ENCODE measurements at regions not wholly inside any gene's neighbourhood (a gene's known extent, or its start where the extent isn't known, plus 50 kb on each side); places are given as distances from the start of the nearest gene placed in this dataset.
"Not testable (repeated sequence)": the region's sequence is repeated elsewhere in the genome, so short reads cannot be mapped to it uniquely, and the experiment has no call there.

DNA sequence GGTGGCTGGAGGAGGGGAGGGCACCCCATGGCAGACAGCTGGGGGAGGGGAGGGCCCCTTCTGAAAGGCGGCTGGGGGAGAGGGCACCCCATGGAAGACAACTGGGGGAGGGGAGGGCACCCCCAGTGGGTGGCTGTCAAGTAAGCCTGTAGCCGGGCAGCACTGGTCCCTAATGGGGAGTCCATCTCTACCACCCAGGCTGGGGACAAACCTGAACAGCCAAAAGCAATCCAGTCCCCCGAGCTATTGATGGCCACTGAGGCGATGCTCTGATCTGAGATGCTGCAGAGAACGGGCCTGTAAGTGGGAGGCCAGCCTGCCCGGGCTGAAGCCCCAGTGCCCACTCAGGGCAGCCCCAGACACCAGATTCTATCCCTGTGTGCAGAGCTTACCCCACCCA, 5378.4 kb upstream of the TPTE start:
- H3K4me1 Mint-ChIP-seq (ENCODE audit: insufficient read depth, unreplicated experiment); H3K27ac Mint-ChIP-seq (ENCODE audit: low read depth, unreplicated experiment); H3K4me3 Mint-ChIP-seq (ENCODE audit: unreplicated experiment); CTCF ChIA-PET; POLR2A ChIA-PET; DNase-seq (ENCODE audit: unreplicated experiment); intact Hi-C loops (cut with micrococcal nuclease); H3K36me3 Mint-ChIP-seq (ENCODE audit: insufficient read depth, unreplicated experiment); H3K9me3 Mint-ChIP-seq (ENCODE audit: unreplicated experiment); H3K27me3 Mint-ChIP-seq (ENCODE audit: insufficient read depth, unreplicated experiment); BruUV-seq (replicated peaks): not testable (repeated sequence)

- BruUV-seq (replicated peaks); H3K27me3 Mint-ChIP-seq (ENCODE audit: insufficient read depth, unreplicated experiment); H3K9me3 Mint-ChIP-seq (ENCODE audit: unreplicated experiment); H3K27ac Mint-ChIP-seq (ENCODE audit: low read depth, unreplicated experiment); POLR2A ChIA-PET; H3K4me3 Mint-ChIP-seq (ENCODE audit: unreplicated experiment); intact Hi-C loops (cut with micrococcal nuclease); DNase-seq (ENCODE audit: unreplicated experiment); H3K36me3 Mint-ChIP-seq (ENCODE audit: insufficient read depth, unreplicated experiment); CTCF ChIA-PET; H3K4me1 Mint-ChIP-seq (ENCODE audit: insufficient read depth, unreplicated experiment): not testable (repeated sequence)
Measured at GRCh38 chr21:5144731-5145130, 5376.7 kb upstream of the TPTE start.

- H3K4me1 Mint-ChIP-seq (ENCODE audit: insufficient read depth, unreplicated experiment); BruUV-seq (replicated peaks); H3K9me3 Mint-ChIP-seq (ENCODE audit: unreplicated experiment); intact Hi-C loops (cut with micrococcal nuclease); CTCF ChIA-PET; POLR2A ChIA-PET; DNase-seq (ENCODE audit: unreplicated experiment); H3K27me3 Mint-ChIP-seq (ENCODE audit: insufficient read depth, unreplicated experiment); H3K36me3 Mint-ChIP-seq (ENCODE audit: insufficient read depth, unreplicated experiment); H3K27ac Mint-ChIP-seq (ENCODE audit: low read depth, unreplicated experiment); H3K4me3 Mint-ChIP-seq (ENCODE audit: unreplicated experiment): not testable (repeated sequence)
Measured at GRCh38 chr21:5147685-5148084, 5373.7 kb upstream of the TPTE start.

DNA sequence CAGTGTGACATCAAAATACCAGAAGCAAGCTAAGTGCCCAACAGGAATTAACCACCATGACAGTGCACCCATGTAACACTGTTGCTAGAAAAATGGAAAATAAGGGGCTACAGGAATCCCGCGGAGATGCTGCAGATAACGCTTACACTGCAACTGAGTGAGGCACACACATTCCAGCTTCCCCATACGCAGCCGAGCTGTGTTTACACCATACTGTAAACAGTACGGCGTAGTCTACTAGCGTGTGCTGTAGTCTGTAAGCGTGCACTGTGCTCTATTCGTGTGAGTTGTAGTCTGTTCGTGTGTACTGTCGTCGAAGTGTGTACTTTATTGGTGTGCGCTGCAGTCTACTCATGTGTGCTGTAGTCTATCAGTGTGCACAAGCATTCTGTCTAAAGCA, 5372.2 kb upstream of the TPTE start:
- H3K4me1 Mint-ChIP-seq (ENCODE audit: insufficient read depth, unreplicated experiment); H3K27me3 Mint-ChIP-seq (ENCODE audit: insufficient read depth, unreplicated experiment); POLR2A ChIA-PET; H3K9me3 Mint-ChIP-seq (ENCODE audit: unreplicated experiment); BruUV-seq (replicated peaks); H3K36me3 Mint-ChIP-seq (ENCODE audit: insufficient read depth, unreplicated experiment); H3K27ac Mint-ChIP-seq (ENCODE audit: low read depth, unreplicated experiment); DNase-seq (ENCODE audit: unreplicated experiment); CTCF ChIA-PET; H3K4me3 Mint-ChIP-seq (ENCODE audit: unreplicated experiment); intact Hi-C loops (cut with micrococcal nuclease): not testable (repeated sequence)

DNA sequence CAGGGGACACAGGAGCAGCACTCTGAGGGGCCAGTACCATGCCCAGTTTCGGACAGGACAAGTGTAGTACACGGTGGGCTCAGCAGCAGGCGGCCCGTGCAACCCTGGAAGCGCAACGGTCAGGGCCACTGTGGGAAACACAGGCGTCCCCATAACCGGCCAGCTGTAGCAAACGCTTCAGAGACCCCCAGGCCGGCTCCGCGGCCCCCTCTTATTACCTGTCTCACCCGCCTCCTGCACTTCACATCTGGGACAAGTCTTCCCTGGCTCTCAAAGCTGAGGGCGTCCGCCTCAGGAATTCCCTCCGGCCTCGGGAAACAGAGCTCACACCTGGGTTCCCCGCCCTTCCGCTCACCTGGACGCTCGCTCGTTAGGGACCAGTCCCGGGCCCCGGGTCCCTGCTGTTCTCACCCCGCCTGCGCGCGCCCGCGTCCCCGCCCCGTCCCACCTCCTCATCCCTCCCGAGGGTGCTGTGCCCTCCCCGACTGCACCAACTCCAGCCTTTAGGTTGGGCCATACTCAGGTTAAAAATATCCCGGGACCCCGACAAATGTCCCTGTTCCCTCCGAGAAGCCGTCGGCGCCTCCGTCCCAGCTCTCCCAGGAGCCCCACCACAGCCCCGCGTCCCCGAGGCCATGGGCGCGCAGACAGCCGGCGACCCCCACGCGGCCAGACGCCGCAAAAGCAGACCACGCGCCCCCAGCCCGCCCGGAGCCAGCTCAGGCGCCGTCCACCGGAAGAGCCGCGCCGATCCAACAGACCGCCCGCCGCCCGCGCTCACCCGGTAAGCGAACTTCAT, 5367.3 kb upstream of the TPTE start:
- H3K27ac Mint-ChIP-seq (ENCODE audit: low read depth, unreplicated experiment); H3K27me3 Mint-ChIP-seq (ENCODE audit: insufficient read depth, unreplicated experiment); H3K4me3 Mint-ChIP-seq (ENCODE audit: unreplicated experiment); CTCF ChIA-PET; H3K9me3 Mint-ChIP-seq (ENCODE audit: unreplicated experiment); intact Hi-C loops (cut with micrococcal nuclease); DNase-seq (ENCODE audit: unreplicated experiment); H3K36me3 Mint-ChIP-seq (ENCODE audit: insufficient read depth, unreplicated experiment); BruUV-seq (replicated peaks); H3K4me1 Mint-ChIP-seq (ENCODE audit: insufficient read depth, unreplicated experiment); POLR2A ChIA-PET: not testable (repeated sequence)

DNA sequence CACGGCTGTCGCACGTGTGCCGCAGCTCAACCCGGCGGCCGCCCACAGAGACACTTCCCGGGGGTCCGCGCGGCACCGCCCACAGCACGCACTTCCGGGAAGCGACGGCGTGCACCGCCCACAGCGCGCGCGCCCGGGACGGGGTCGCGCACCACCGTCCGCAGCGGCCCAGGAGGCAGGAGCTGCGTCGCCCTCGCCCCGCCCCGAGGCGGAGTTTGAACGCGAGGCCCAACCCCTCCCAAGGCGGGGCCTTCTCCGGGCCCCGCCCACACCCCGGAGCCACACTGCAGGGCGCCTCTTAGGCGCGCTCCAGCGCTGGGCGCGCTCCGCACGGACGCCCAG, 5366.8 kb upstream of the TPTE start:
- H3K9me3 Mint-ChIP-seq (ENCODE audit: unreplicated experiment); intact Hi-C loops (cut with micrococcal nuclease); BruUV-seq (replicated peaks); H3K4me1 Mint-ChIP-seq (ENCODE audit: insufficient read depth, unreplicated experiment); H3K27me3 Mint-ChIP-seq (ENCODE audit: insufficient read depth, unreplicated experiment); POLR2A ChIA-PET; H3K27ac Mint-ChIP-seq (ENCODE audit: low read depth, unreplicated experiment); H3K36me3 Mint-ChIP-seq (ENCODE audit: insufficient read depth, unreplicated experiment); H3K4me3 Mint-ChIP-seq (ENCODE audit: unreplicated experiment); CTCF ChIA-PET: not testable (repeated sequence)
- DNase-seq (ENCODE audit: unreplicated experiment): peak; percentile 63

DNA sequence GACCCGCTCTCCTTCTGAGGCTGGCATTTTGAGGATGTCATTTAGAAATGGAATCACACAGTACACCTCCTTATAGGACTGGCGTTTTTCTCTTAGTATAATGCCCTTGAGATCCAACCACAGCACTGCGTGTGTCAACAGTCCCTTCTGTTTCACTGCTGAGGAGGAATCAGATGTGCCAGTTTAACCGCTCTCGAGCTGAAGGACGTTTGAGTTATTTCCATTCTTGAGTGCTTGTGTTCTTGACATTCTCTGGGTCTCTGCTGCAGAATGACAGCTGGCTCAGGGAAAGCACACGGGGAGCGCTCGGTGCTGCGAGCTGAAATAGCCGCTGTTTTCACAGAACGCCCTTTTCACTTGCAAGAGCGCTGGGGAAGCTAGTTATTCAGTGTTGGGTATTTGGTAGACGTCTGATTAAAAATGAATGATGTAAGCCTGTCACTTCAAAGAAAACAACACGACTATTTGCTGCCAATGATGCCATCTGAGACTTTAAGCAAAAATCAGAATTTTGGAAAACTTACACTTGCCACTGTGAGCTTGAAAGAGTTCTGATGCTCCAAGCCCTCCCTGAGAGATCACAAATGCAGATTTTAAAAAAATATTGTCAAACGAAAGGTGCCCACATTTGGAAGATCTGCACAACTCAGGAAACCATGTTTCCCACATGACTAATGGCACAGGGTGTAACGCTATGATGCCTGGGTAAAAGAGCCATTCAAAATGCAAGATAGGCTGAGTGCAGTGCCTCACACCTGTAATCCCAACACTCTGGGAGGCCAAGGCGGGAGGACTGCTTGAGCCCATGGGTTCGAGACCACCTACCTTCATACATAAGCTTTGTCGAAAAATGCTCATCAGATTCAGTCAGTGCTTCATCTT, 5358.4 kb upstream of the TPTE start:
- H3K9me3 Mint-ChIP-seq (ENCODE audit: unreplicated experiment); H3K36me3 Mint-ChIP-seq (ENCODE audit: insufficient read depth, unreplicated experiment); H3K4me3 Mint-ChIP-seq (ENCODE audit: unreplicated experiment); intact Hi-C loops (cut with micrococcal nuclease); H3K27ac Mint-ChIP-seq (ENCODE audit: low read depth, unreplicated experiment); H3K27me3 Mint-ChIP-seq (ENCODE audit: insufficient read depth, unreplicated experiment); H3K4me1 Mint-ChIP-seq (ENCODE audit: insufficient read depth, unreplicated experiment); CTCF ChIA-PET; POLR2A ChIA-PET; DNase-seq (ENCODE audit: unreplicated experiment); BruUV-seq (replicated peaks): not testable (repeated sequence)

GRCh38 chr21:5165829-5166228, 5355.6 kb upstream of the TPTE start:
- H3K4me3 Mint-ChIP-seq (ENCODE audit: unreplicated experiment); DNase-seq (ENCODE audit: unreplicated experiment); H3K27ac Mint-ChIP-seq (ENCODE audit: low read depth, unreplicated experiment); H3K27me3 Mint-ChIP-seq (ENCODE audit: insufficient read depth, unreplicated experiment); H3K36me3 Mint-ChIP-seq (ENCODE audit: insufficient read depth, unreplicated experiment); intact Hi-C loops (cut with micrococcal nuclease); H3K9me3 Mint-ChIP-seq (ENCODE audit: unreplicated experiment); BruUV-seq (replicated peaks); POLR2A ChIA-PET; CTCF ChIA-PET; H3K4me1 Mint-ChIP-seq (ENCODE audit: insufficient read depth, unreplicated experiment): not testable (repeated sequence)

Data from MCF 10A (cell line).